ENCODE measurements at regions not wholly inside any gene's neighbourhood (a gene's known extent, or its start where the extent isn't known, plus 50 kb on each side); places are given as distances from the start of the nearest gene placed in this dataset.

- H3K27me3 ChIP-seq (replicated peaks; ENCODE audit: control insufficient read depth, insufficient read depth, low read length, poor library complexity, severe bottlenecking) = no peaks in the 10 kb centered on the region
- H3K9me3 ChIP-seq (ENCODE audit: control insufficient read depth, low read length) = no peaks in the 10 kb centered on the region
- H3K4me1 ChIP-seq (ENCODE audit: control insufficient read depth, insufficient read depth, low read length, poor library complexity, severe bottlenecking) = no peaks in the 10 kb centered on the region
- DNase-seq = no peak
- no peaks in the 10 kb centered on the region for H3K36me3 ChIP-seq (ENCODE audit: control insufficient read depth, insufficient read depth, low read length)
- H3K4me3 ChIP-seq (ENCODE audit: insufficient read depth, low read depth, low read length, poor library complexity, severe bottlenecking) = no peak overlapping the region
- no peak overlapping the region for H3K27ac ChIP-seq (ENCODE audit: insufficient read depth, low read length, poor library complexity, severe bottlenecking)
Observed at GRCh38 chr18:1965016-1965415, 606.3 kb downstream of the METTL4 start.

GRCh38 chr18:1965541-1965940 lies 605.8 kb downstream of the METTL4 start:
- no peaks in the 10 kb centered on the region for H3K36me3 ChIP-seq (ENCODE audit: control insufficient read depth, insufficient read depth, low read length)
- no peaks in the 10 kb centered on the region for H3K4me1 ChIP-seq (ENCODE audit: control insufficient read depth, insufficient read depth, low read length, poor library complexity, severe bottlenecking)
- no peak overlapping the region for H3K4me3 ChIP-seq (ENCODE audit: insufficient read depth, low read depth, low read length, poor library complexity, severe bottlenecking)
- no peak for DNase-seq
- H3K27ac ChIP-seq (ENCODE audit: insufficient read depth, low read length, poor library complexity, severe bottlenecking) = no peak overlapping the region
- H3K9me3 ChIP-seq (ENCODE audit: control insufficient read depth, low read length) = no peaks in the 10 kb centered on the region
- no peaks in the 10 kb centered on the region for H3K27me3 ChIP-seq (replicated peaks; ENCODE audit: control insufficient read depth, insufficient read depth, low read length, poor library complexity, severe bottlenecking)

GRCh38 chr18:1968801-1969498 lies 602.4 kb downstream of the METTL4 start:
- Histone ChIP-seq H3K4me3 (ENCODE audit: insufficient read depth, low read depth, low read length, poor library complexity, severe bottlenecking) (no peak overlapping the region), H3K4me1 (ENCODE audit: control insufficient read depth, insufficient read depth, low read length, poor library complexity, severe bottlenecking) (no peaks in the 10 kb centered on the region), H3K27ac (ENCODE audit: insufficient read depth, low read length, poor library complexity, severe bottlenecking) (no peak overlapping the region), H3K36me3 (ENCODE audit: control insufficient read depth, insufficient read depth, low read length) (no peaks in the 10 kb centered on the region), H3K9me3 (ENCODE audit: control insufficient read depth, low read length) (no peaks in the 10 kb centered on the region), H3K27me3 (replicated peaks; ENCODE audit: control insufficient read depth, insufficient read depth, low read length, poor library complexity, severe bottlenecking) (no peaks in the 10 kb centered on the region)
- DNase-seq = no peak

GRCh38 chr18:1976484-1976883 lies 594.8 kb downstream of the METTL4 start:
- DNase-seq = no peak
- H3K36me3 ChIP-seq (ENCODE audit: control insufficient read depth, insufficient read depth, low read length) = no peaks in the 10 kb centered on the region
- no peak overlapping the region for H3K27ac ChIP-seq (ENCODE audit: insufficient read depth, low read length, poor library complexity, severe bottlenecking)
- no peaks in the 10 kb centered on the region for H3K9me3 ChIP-seq (ENCODE audit: control insufficient read depth, low read length)
- no peak overlapping the region for H3K4me3 ChIP-seq (ENCODE audit: insufficient read depth, low read depth, low read length, poor library complexity, severe bottlenecking)
- H3K27me3 ChIP-seq (replicated peaks; ENCODE audit: control insufficient read depth, insufficient read depth, low read length, poor library complexity, severe bottlenecking) = no peaks in the 10 kb centered on the region
- no peaks in the 10 kb centered on the region for H3K4me1 ChIP-seq (ENCODE audit: control insufficient read depth, insufficient read depth, low read length, poor library complexity, severe bottlenecking)

- Histone ChIP-seq H3K27me3 (replicated peaks; ENCODE audit: control insufficient read depth, insufficient read depth, low read length, poor library complexity, severe bottlenecking) (no peaks in the 10 kb centered on the region), H3K9me3 (ENCODE audit: control insufficient read depth, low read length) (no peaks in the 10 kb centered on the region), H3K4me1 (ENCODE audit: control insufficient read depth, insufficient read depth, low read length, poor library complexity, severe bottlenecking) (no peaks in the 10 kb centered on the region), H3K36me3 (ENCODE audit: control insufficient read depth, insufficient read depth, low read length) (no peaks in the 10 kb centered on the region), H3K27ac (ENCODE audit: insufficient read depth, low read length, poor library complexity, severe bottlenecking) (no peak overlapping the region), H3K4me3 (ENCODE audit: insufficient read depth, low read depth, low read length, poor library complexity, severe bottlenecking) (no peak overlapping the region)
- DNase-seq = no peak
Observed at GRCh38 chr18:1982056-1982455, 589.2 kb downstream of the METTL4 start.

- no peak for DNase-seq
- H3K4me3 ChIP-seq (ENCODE audit: insufficient read depth, low read depth, low read length, poor library complexity, severe bottlenecking) = no peak overlapping the region
- no peaks in the 10 kb centered on the region for H3K27me3 ChIP-seq (replicated peaks; ENCODE audit: control insufficient read depth, insufficient read depth, low read length, poor library complexity, severe bottlenecking)
- no peaks in the 10 kb centered on the region for H3K9me3 ChIP-seq (ENCODE audit: control insufficient read depth, low read length)
- H3K4me1 ChIP-seq (ENCODE audit: control insufficient read depth, insufficient read depth, low read length, poor library complexity, severe bottlenecking) = no peaks in the 10 kb centered on the region
- H3K36me3 ChIP-seq (ENCODE audit: control insufficient read depth, insufficient read depth, low read length) = no peaks in the 10 kb centered on the region
- no peak overlapping the region for H3K27ac ChIP-seq (ENCODE audit: insufficient read depth, low read length, poor library complexity, severe bottlenecking)
Observed at GRCh38 chr18:1983746-1984515, 587.4 kb downstream of the METTL4 start.

- Histone ChIP-seq H3K27ac (ENCODE audit: insufficient read depth, low read length, poor library complexity, severe bottlenecking) (no peak overlapping the region), H3K36me3 (ENCODE audit: control insufficient read depth, insufficient read depth, low read length) (no peaks in the 10 kb centered on the region), H3K9me3 (ENCODE audit: control insufficient read depth, low read length) (no peaks in the 10 kb centered on the region), H3K4me1 (ENCODE audit: control insufficient read depth, insufficient read depth, low read length, poor library complexity, severe bottlenecking) (no peaks in the 10 kb centered on the region), H3K27me3 (replicated peaks; ENCODE audit: control insufficient read depth, insufficient read depth, low read length, poor library complexity, severe bottlenecking) (no peaks in the 10 kb centered on the region), H3K4me3 (ENCODE audit: insufficient read depth, low read depth, low read length, poor library complexity, severe bottlenecking) (no peak overlapping the region)
- no peak for DNase-seq
Observed at GRCh38 chr18:1993866-1994265, 577.4 kb downstream of the METTL4 start.

GRCh38 chr18:1994471-1994870 lies 576.8 kb downstream of the METTL4 start:
- no peak for DNase-seq
- no peaks in the 10 kb centered on the region for H3K27me3 ChIP-seq (replicated peaks; ENCODE audit: control insufficient read depth, insufficient read depth, low read length, poor library complexity, severe bottlenecking)
- H3K27ac ChIP-seq (ENCODE audit: insufficient read depth, low read length, poor library complexity, severe bottlenecking) = no peak overlapping the region
- H3K4me3 ChIP-seq (ENCODE audit: insufficient read depth, low read depth, low read length, poor library complexity, severe bottlenecking) = no peak overlapping the region
- no peaks in the 10 kb centered on the region for H3K4me1 ChIP-seq (ENCODE audit: control insufficient read depth, insufficient read depth, low read length, poor library complexity, severe bottlenecking)
- H3K36me3 ChIP-seq (ENCODE audit: control insufficient read depth, insufficient read depth, low read length) = no peaks in the 10 kb centered on the region
- H3K9me3 ChIP-seq (ENCODE audit: control insufficient read depth, low read length) = no peaks in the 10 kb centered on the region

GRCh38 chr18:1995041-1995612 lies 576.2 kb downstream of the METTL4 start:
- Histone ChIP-seq H3K4me3 (ENCODE audit: insufficient read depth, low read depth, low read length, poor library complexity, severe bottlenecking) (no peak overlapping the region), H3K27me3 (replicated peaks; ENCODE audit: control insufficient read depth, insufficient read depth, low read length, poor library complexity, severe bottlenecking) (no peaks in the 10 kb centered on the region), H3K4me1 (ENCODE audit: control insufficient read depth, insufficient read depth, low read length, poor library complexity, severe bottlenecking) (no peaks in the 10 kb centered on the region), H3K9me3 (ENCODE audit: control insufficient read depth, low read length) (no peaks in the 10 kb centered on the region), H3K36me3 (ENCODE audit: control insufficient read depth, insufficient read depth, low read length) (no peaks in the 10 kb centered on the region), H3K27ac (ENCODE audit: insufficient read depth, low read length, poor library complexity, severe bottlenecking) (no peak overlapping the region)
- DNase-seq = no peak

GRCh38 chr18:1998121-1998520 lies 573.2 kb downstream of the METTL4 start:
- no peak for DNase-seq
- Histone ChIP-seq H3K27me3 (replicated peaks; ENCODE audit: control insufficient read depth, insufficient read depth, low read length, poor library complexity, severe bottlenecking) (no peaks in the 10 kb centered on the region), H3K4me3 (ENCODE audit: insufficient read depth, low read depth, low read length, poor library complexity, severe bottlenecking) (no peak overlapping the region), H3K36me3 (ENCODE audit: control insufficient read depth, insufficient read depth, low read length) (no peaks in the 10 kb centered on the region), H3K4me1 (ENCODE audit: control insufficient read depth, insufficient read depth, low read length, poor library complexity, severe bottlenecking) (no peaks in the 10 kb centered on the region), H3K9me3 (ENCODE audit: control insufficient read depth, low read length) (no peaks in the 10 kb centered on the region), H3K27ac (ENCODE audit: insufficient read depth, low read length, poor library complexity, severe bottlenecking) (no peak overlapping the region)
